Kidney epithelial cell (primary cell): ENCODE measurements at regions not wholly inside any gene's neighbourhood (a gene's known extent, or its start where the extent isn't known, plus 50 kb on each side); places are given as distances from the start of the nearest gene placed in this dataset.

Experiments
- DNase-seq: peaks from one replicate; pipeline ENCODE4 v3.0.0-alpha.2; 2010; ENCODE audit warnings: low read depth
- H3K27me3 ChIP-seq: 2 replicates; pipeline ENCODE4 v1.6.0; 2011; ENCODE audit warnings: low read length; ENCODE audit not compliant: control insufficient read depth, insufficient read depth
- H3K36me3 ChIP-seq: 2 replicates; pipeline ENCODE4 v1.5.1; 2011; ENCODE audit warnings: low read length; ENCODE audit not compliant: control insufficient read depth, insufficient read depth
- H3K4me3 ChIP-seq: 2 replicates; pipeline ENCODE4 v1.5.1; 2011; ENCODE audit warnings: low read depth, mild to moderate bottlenecking, control low read depth, low read length
- CTCF ChIP-seq: IDR thresholded peaks from 2 replicates; pipeline ENCODE4 v1.5.1; 2011; ENCODE audit warnings: mild to moderate bottlenecking, moderate library complexity, low read length, control low read depth, inconsistent platforms; ENCODE audit not compliant: insufficient read depth, poor library complexity, severe bottlenecking

- no peaks in the 10 kb centered on the region for H3K36me3 ChIP-seq
- no peaks in the 10 kb centered on the region for H3K27me3 ChIP-seq
Measured at GRCh38 chr5:68628082-68628814, 412.7 kb downstream of the PIK3R1 start.

DNA sequence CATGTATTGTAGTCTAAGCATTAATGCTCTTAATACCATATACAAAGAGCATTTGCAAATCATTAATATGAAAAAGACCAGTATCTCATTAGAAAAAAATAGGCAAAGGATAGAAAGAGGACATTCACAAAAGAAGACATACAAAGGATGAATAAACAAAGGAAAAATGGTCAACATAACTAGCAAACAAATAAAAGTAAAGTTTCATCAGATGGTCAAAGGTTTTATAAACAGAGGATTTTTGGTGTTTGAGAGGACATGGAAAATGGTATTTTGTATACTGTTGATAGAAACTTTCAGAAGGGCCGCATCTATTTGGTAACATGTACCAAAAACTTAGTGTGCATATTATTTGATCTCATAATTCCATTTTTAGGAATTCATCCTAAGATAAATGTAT lies 414.8 kb downstream of the PIK3R1 start:
- H3K36me3 ChIP-seq: no peaks in the 10 kb centered on the region
- no peak overlapping the region for H3K4me3 ChIP-seq
- H3K27me3 ChIP-seq: no peaks in the 10 kb centered on the region
- DNase-seq: no peak
- no peak for TF ChIP-seq CTCF

More at GRCh38 chr5:68628082-68628814, 412.7 kb downstream of the PIK3R1 start:
- H3K4me3 ChIP-seq: no peak overlapping the region
- DNase-seq: no peak
- no peak for TF ChIP-seq CTCF

DNA sequence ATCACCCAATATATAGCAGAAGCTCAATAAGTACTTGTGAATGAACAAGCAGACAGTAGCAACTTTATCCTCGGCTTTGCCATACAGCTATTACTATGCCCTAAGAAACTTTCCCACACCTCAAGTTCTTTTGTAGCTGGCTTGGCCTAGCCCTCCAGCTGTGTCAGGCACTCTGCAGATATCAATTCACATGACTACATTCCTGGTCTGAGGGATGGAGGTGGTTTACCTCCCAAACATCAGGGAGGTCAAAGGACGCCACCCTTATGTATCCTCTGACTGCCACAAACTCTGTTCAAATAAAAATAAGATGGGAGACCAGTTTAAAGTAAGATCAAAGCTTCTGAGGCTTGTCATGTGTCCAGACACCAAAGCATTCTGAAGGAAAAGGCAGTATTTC lies 416.3 kb downstream of the PIK3R1 start:
- no peak for TF ChIP-seq CTCF
- no peak overlapping the region for H3K4me3 ChIP-seq
- H3K27me3 ChIP-seq: no peaks in the 10 kb centered on the region
- no peaks in the 10 kb centered on the region for H3K36me3 ChIP-seq
- no peak for DNase-seq

DNA sequence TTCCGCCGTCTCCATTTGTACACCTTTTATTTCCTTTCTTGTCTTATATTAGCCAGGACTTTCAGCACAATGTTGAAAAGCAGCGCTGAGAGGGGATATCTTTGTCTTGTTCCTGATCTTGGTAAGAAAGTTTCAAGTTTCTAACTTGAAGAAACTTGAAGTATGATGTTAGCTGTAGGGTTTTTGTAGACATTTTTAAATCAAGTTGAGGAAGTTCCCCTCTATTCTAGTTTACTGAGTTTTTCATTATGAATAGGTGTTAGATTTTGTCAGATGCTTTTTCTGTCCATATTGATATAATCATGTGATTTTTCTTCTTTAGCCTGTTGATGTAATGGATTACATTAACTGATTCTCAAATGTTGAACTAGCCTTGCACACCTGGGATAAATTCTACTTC lies 425.7 kb downstream of the PIK3R1 start:
- Histone ChIP-seq H3K4me3 (no peak overlapping the region), H3K36me3 (no peaks in the 10 kb centered on the region), H3K27me3 (no peaks in the 10 kb centered on the region)
- TF ChIP-seq CTCF: no peak
- DNase-seq: no peak

GRCh38 chr5:68643064-68643463 lies 427.5 kb downstream of the PIK3R1 start:
- no peak for TF ChIP-seq CTCF
- H3K36me3 ChIP-seq: no peaks in the 10 kb centered on the region
- H3K27me3 ChIP-seq: no peaks in the 10 kb centered on the region
- no peak for DNase-seq
- no peak overlapping the region for H3K4me3 ChIP-seq

GRCh38 chr5:68644971-68645370 lies 429.4 kb downstream of the PIK3R1 start:
- no peak for DNase-seq
- no peaks in the 10 kb centered on the region for H3K27me3 ChIP-seq
- no peak overlapping the region for H3K4me3 ChIP-seq
- no peak for TF ChIP-seq CTCF
- no peaks in the 10 kb centered on the region for H3K36me3 ChIP-seq
